IPS-11a (cell line): ENCODE measurements at regions not wholly inside any gene's neighbourhood (a gene's known extent, or its start where the extent isn't known, plus 50 kb on each side); places are given as distances from the start of the nearest gene placed in this dataset.
"Not testable (repeated sequence)": the region's sequence is repeated elsewhere in the genome, so short reads cannot be mapped to it uniquely, and the experiment has no call there.

Source experiments
- H3K4me3 ChIP-seq: one replicate; pipeline ENCODE4 v1.5.1; 2013; ENCODE audit warnings: low read depth, low read length, control low read depth

- H3K4me3 ChIP-seq = no peak overlapping the region
Measured at GRCh38 chr2:122808286-122808969, 1053.0 kb downstream of the TSN start.

GRCh38 chr2:122812214-122812613, 1056.8 kb downstream of the TSN start:
- H3K4me3 ChIP-seq = not testable (repeated sequence)

- no peak overlapping the region for H3K4me3 ChIP-seq
Measured at GRCh38 chr2:122815120-122815519, 1059.7 kb downstream of the TSN start.

- H3K4me3 ChIP-seq = no peak overlapping the region
Measured at GRCh38 chr2:122816803-122817202, 1061.4 kb downstream of the TSN start.

- no peak overlapping the region for H3K4me3 ChIP-seq
Measured at GRCh38 chr2:122822319-122822718, 1066.9 kb downstream of the TSN start.

GRCh38 chr2:122830157-122830556, 1074.7 kb downstream of the TSN start:
- H3K4me3 ChIP-seq = no peak overlapping the region

GRCh38 chr2:122831649-122832048, 1076.2 kb downstream of the TSN start:
- no peak overlapping the region for H3K4me3 ChIP-seq

- H3K4me3 ChIP-seq = no peak overlapping the region
Measured at GRCh38 chr2:122843503-122843902, 1088.1 kb downstream of the TSN start.

GRCh38 chr2:122851161-122851560, 1095.7 kb downstream of the TSN start:
- no peak overlapping the region for H3K4me3 ChIP-seq

- no peak overlapping the region for H3K4me3 ChIP-seq
Measured at GRCh38 chr2:122851972-122852531, 1096.6 kb downstream of the TSN start.

- no peak overlapping the region for H3K4me3 ChIP-seq
Measured at GRCh38 chr2:122856696-122857095, 1101.2 kb downstream of the TSN start.

- H3K4me3 ChIP-seq = no peak overlapping the region
Measured at GRCh38 chr2:122858075-122858702, 1102.7 kb downstream of the TSN start.

- no peak overlapping the region for H3K4me3 ChIP-seq
Measured at GRCh38 chr2:122858813-122859212, 1103.4 kb downstream of the TSN start.

GRCh38 chr2:122859260-122859659, 1103.8 kb downstream of the TSN start:
- no peak overlapping the region for H3K4me3 ChIP-seq

GRCh38 chr2:122863532-122863931, 1108.1 kb downstream of the TSN start:
- no peak overlapping the region for H3K4me3 ChIP-seq

GRCh38 chr2:122864728-122865127, 1109.3 kb downstream of the TSN start:
- no peak overlapping the region for H3K4me3 ChIP-seq

- no peak overlapping the region for H3K4me3 ChIP-seq
Measured at GRCh38 chr2:122866095-122866494, 1110.6 kb downstream of the TSN start.

- H3K4me3 ChIP-seq = no peak overlapping the region
Measured at GRCh38 chr2:122867941-122868340, 1112.5 kb downstream of the TSN start.

- no peak overlapping the region for H3K4me3 ChIP-seq
Measured at GRCh38 chr2:122868646-122869275, 1113.3 kb downstream of the TSN start.

- H3K4me3 ChIP-seq = no peak overlapping the region
Measured at GRCh38 chr2:122873951-122874350, 1118.5 kb downstream of the TSN start.

- no peak overlapping the region for H3K4me3 ChIP-seq
Measured at GRCh38 chr2:122875091-122875865, 1119.8 kb downstream of the TSN start.
